ENCODE measurements at regions not wholly inside any gene's neighbourhood (a gene's known extent, or its start where the extent isn't known, plus 50 kb on each side); places are given as distances from the start of the nearest gene placed in this dataset.
"Not testable (repeated sequence)": the region's sequence is repeated elsewhere in the genome, so short reads cannot be mapped to it uniquely, and the experiment has no call there.

DNA sequence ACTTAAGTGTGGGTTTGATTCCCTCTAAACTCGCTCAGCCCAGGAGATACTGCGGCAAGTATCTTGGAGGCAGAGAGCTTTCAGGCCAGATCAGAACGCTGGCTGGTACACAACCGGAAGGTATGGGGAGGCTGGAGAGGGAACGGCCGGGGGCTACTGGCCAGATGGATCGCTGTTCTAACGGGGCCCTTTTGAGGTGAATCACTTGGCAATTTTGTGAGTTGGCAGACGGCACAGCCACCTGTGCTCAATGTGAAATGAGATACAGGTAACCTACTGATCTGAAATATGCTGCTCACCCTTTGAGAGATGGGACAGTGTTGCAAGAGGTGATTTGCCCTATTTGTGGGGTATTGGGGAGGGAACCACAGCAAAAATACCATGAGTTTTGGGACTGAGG lies 622.9 kb upstream of the RBFOX1 start:
- no peaks in the 10 kb centered on the region for H3K36me3 Mint-ChIP-seq
- no peaks in the 10 kb centered on the region for H3K27me3 Mint-ChIP-seq
- H3K9me3 Mint-ChIP-seq, result peaks cover 13% of the 10 kb centered on the region
- no peak overlapping the region for H3K4me3 Mint-ChIP-seq
- ATAC-seq, result no peak
- no peak overlapping the region for H3K27ac Mint-ChIP-seq
- no peak for DNase-seq (ENCODE audit: low spot score)
- H3K4me1 Mint-ChIP-seq (ENCODE audit: low read depth in 2 of 2), result no peaks in the 10 kb centered on the region

DNA sequence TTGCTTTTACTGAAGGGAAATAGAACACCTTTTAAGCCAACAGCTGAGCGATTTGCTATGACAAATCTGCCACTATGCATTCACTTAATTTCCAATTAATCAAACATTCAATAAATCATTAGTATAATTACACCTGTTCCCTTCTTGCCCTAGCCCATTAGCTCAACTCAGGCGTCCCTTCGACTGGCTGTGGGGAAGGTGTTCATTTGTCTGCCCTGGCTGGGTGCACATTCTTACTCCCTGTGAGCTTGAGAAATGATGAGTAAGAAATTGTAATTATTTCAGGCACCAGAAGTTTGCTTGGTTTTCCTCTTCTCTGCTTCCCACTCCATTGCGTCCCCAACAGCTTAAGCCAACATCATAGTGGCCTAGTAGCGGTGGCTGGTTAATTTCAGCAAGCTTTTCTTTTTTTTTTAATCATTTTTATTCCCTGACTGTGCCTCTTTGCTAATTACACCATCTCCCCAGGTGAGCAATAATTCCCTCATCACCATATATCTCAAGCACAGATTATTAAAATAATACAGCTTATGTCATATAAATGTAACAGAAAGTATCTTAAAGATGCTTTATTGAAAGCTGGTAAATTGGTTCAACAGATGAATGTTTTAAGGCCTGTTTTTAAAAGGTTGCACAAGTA lies 623.9 kb upstream of the RBFOX1 start:
- Mint-ChIP-seq H3K9me3 (peaks cover 13% of the 10 kb centered on the region), H3K36me3 (no peaks in the 10 kb centered on the region), H3K27ac (no peak overlapping the region), H3K4me1 (ENCODE audit: low read depth in 2 of 2) (no peaks in the 10 kb centered on the region), H3K4me3 (no peak overlapping the region), H3K27me3 (no peaks in the 10 kb centered on the region)
- ATAC-seq (no peak), DNase-seq (ENCODE audit: low spot score) (no peak)

GRCh38 chr16:6704306-6704930 lies 628.2 kb upstream of the RBFOX1 start:
- H3K9me3 Mint-ChIP-seq, result no peaks in the 10 kb centered on the region
- H3K4me3 Mint-ChIP-seq, result no peak overlapping the region
- no peaks in the 10 kb centered on the region for H3K27me3 Mint-ChIP-seq
- ATAC-seq, result no peak
- H3K36me3 Mint-ChIP-seq, result no peaks in the 10 kb centered on the region
- no peak for DNase-seq (ENCODE audit: low spot score)
- no peak overlapping the region for H3K27ac Mint-ChIP-seq
- no peaks in the 10 kb centered on the region for H3K4me1 Mint-ChIP-seq (ENCODE audit: low read depth in 2 of 2)

DNA sequence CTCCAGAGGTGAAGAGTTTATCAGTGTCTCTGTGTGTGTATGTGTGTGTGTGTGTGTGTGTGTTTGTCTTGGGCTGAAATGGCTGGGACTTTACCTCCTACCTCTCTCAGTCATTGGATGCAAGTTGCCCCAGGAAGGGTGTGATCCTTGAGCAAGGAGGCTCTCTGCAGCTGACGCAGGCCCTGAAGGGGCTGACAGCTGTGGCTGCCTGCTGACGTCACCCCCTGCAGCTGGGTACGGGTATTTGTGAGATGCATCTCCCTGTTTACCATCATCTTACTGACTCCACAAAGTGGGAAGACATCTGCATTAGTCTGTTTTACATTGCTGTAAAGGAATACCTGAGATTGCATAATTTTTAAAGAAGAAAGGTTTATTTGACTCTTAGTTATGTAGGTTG lies 631.5 kb upstream of the RBFOX1 start:
- Mint-ChIP-seq H3K9me3 (peaks cover 4% of the 10 kb centered on the region), H3K27ac (no peak overlapping the region)

DNA sequence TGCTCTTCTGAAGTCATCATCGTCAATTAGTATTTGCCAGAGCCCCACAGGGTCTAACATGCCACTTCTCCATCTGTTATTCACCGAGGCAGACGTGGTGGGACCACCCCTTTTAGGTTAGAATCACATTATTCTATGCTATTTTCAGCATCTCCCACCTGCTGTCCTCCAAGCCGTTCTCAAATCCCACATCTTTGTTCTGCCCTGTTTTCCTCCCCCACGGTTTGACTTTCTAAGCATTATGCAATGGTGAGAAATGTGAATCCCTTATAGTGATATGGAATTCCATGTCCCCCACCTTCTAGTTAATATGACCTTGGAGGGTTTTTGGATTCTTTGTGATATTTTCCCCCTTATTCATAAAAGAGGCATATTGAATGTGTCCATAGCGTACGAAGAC lies 634.1 kb upstream of the RBFOX1 start:
- no peak for DNase-seq (ENCODE audit: low spot score)
- Mint-ChIP-seq H3K4me1 (ENCODE audit: low read depth in 2 of 2) (no peaks in the 10 kb centered on the region), H3K9me3 (peaks cover 4% of the 10 kb centered on the region), H3K36me3 (no peaks in the 10 kb centered on the region), H3K4me3 (no peak overlapping the region), H3K27ac (no peak overlapping the region), H3K27me3 (no peaks in the 10 kb centered on the region)
- no peak for ATAC-seq

More for the DNA sequence above, 631.5 kb upstream of the RBFOX1 start:
- no peak for ATAC-seq
- DNase-seq (ENCODE audit: low spot score), result no peak
- H3K27me3 Mint-ChIP-seq, result no peaks in the 10 kb centered on the region
- H3K4me1 Mint-ChIP-seq (ENCODE audit: low read depth in 2 of 2), result no peaks in the 10 kb centered on the region
- no peak overlapping the region for H3K4me3 Mint-ChIP-seq
- no peaks in the 10 kb centered on the region for H3K36me3 Mint-ChIP-seq

DNA sequence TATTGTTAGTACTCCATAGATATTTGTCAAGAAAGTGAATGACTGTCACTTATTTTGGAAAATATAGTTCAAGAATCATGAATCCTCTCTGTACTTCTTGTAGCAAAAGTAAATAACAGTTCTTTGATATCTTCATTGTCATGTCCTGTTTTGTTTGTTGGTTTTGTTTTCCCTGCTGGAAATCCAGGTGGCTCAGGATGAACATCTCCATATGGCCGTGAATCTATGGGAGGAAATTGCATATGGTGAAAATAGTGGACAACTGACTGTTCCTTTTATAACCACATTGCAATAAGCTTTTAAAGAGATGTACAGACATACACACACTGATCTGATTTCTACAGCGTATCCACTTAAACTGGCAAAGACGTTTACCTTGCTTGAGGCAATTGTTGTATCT lies 637.0 kb upstream of the RBFOX1 start:
- Mint-ChIP-seq H3K4me1 (ENCODE audit: low read depth in 2 of 2) (no peaks in the 10 kb centered on the region), H3K27ac (no peak overlapping the region), H3K36me3 (no peaks in the 10 kb centered on the region), H3K9me3 (peaks cover 4% of the 10 kb centered on the region), H3K27me3 (no peaks in the 10 kb centered on the region), H3K4me3 (no peak overlapping the region)
- ATAC-seq, result no peak
- DNase-seq (ENCODE audit: low spot score), result no peak

DNA sequence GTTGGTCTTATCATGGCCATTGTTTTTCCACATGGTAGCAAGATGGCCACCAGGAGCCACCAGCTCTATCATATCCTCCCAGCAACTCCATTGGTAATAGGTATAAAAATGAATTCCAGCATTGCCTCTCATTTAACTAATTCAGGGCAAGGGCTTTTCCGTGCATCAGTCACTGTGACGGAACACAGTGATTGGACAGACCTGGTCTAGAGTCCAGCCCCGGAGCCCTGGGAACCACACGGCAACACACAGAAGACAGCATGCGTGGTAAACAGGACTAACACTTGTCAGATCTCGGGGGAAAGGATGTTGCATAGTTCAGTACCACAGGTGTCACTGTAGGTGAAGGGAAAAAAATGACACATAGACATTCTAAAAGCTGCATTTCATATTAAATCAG lies 638.0 kb upstream of the RBFOX1 start:
- ATAC-seq, result no peak
- H3K27ac Mint-ChIP-seq, result no peak overlapping the region
- H3K4me1 Mint-ChIP-seq (ENCODE audit: low read depth in 2 of 2), result no peaks in the 10 kb centered on the region

GRCh38 chr16:6693418-6693817 lies 639.2 kb upstream of the RBFOX1 start:
- not testable (repeated sequence) for DNase-seq (ENCODE audit: low spot score); H3K4me3 Mint-ChIP-seq; H3K4me1 Mint-ChIP-seq (ENCODE audit: low read depth in 2 of 2); H3K9me3 Mint-ChIP-seq; ATAC-seq; H3K27me3 Mint-ChIP-seq; H3K27ac Mint-ChIP-seq; H3K36me3 Mint-ChIP-seq

More for the DNA sequence above, 638.0 kb upstream of the RBFOX1 start:
- DNase-seq (ENCODE audit: low spot score), result no peak
- H3K4me3 Mint-ChIP-seq, result no peak overlapping the region
- no peaks in the 10 kb centered on the region for H3K36me3 Mint-ChIP-seq
- peaks cover 4% of the 10 kb centered on the region for H3K9me3 Mint-ChIP-seq
- no peaks in the 10 kb centered on the region for H3K27me3 Mint-ChIP-seq

- DNase-seq (ENCODE audit: low spot score), result no peak
- no peaks in the 10 kb centered on the region for H3K36me3 Mint-ChIP-seq
- no peak overlapping the region for H3K4me3 Mint-ChIP-seq
- H3K4me1 Mint-ChIP-seq (ENCODE audit: low read depth in 2 of 2), result no peaks in the 10 kb centered on the region
- no peak for ATAC-seq
- H3K9me3 Mint-ChIP-seq, result no peaks in the 10 kb centered on the region
- no peaks in the 10 kb centered on the region for H3K27me3 Mint-ChIP-seq
- H3K27ac Mint-ChIP-seq, result no peak overlapping the region
These were observed 639.8 kb upstream of the RBFOX1 start for GRCh38 chr16:6692874-6693273.

DNA sequence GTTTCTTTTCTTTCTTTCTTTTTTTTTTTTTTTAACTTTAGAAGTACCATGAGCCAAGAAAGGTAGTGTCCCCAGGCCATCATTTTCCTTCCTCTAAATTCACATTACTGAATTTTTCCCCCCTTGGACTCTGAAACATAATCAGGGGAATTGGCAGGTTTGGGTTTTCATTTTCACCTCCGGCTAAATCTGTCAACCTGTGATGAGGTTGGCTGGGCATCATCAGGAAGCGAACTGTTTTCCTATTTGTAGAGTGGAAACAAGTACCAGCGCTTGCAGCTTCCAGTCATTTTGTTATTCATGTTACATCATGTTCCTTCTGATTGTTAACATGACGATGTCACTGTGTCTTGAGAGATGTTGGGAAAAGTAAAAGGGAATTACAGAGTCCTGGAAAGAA lies 641.9 kb upstream of the RBFOX1 start:
- H3K27me3 Mint-ChIP-seq, result no peaks in the 10 kb centered on the region
- H3K4me3 Mint-ChIP-seq, result no peak overlapping the region
- H3K4me1 Mint-ChIP-seq (ENCODE audit: low read depth in 2 of 2), result no peaks in the 10 kb centered on the region
- DNase-seq (ENCODE audit: low spot score) (no peak), ATAC-seq (no peak)
- no peaks in the 10 kb centered on the region for H3K36me3 Mint-ChIP-seq
- no peak overlapping the region for H3K27ac Mint-ChIP-seq
- no peaks in the 10 kb centered on the region for H3K9me3 Mint-ChIP-seq

DNA sequence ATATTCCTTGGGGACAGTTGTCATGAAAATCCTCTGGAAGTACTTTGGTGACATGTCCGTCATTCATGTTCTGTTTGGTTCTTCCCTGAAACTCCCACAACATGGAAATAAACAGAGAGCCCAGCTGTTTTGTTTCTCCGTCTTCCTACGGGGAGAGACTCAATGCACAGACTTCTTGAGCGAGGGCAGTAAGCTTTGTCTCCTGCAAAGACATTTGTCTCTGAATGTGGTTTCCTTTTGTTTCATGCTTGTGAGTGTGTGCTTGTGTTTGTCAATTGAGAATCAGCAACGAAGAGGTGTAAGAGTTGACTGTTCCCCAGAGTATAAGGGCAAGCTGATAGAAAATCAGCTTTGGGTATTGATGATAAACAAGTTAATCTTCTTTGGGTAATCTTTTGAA lies 643.0 kb upstream of the RBFOX1 start:
- no peaks in the 10 kb centered on the region for H3K9me3 Mint-ChIP-seq
- no peak for ATAC-seq
- H3K4me3 Mint-ChIP-seq, result no peak overlapping the region
- H3K27me3 Mint-ChIP-seq, result no peaks in the 10 kb centered on the region
- H3K4me1 Mint-ChIP-seq (ENCODE audit: low read depth in 2 of 2), result no peaks in the 10 kb centered on the region
- no peak for DNase-seq (ENCODE audit: low spot score)
- no peaks in the 10 kb centered on the region for H3K36me3 Mint-ChIP-seq
- H3K27ac Mint-ChIP-seq, result no peak overlapping the region

DNA sequence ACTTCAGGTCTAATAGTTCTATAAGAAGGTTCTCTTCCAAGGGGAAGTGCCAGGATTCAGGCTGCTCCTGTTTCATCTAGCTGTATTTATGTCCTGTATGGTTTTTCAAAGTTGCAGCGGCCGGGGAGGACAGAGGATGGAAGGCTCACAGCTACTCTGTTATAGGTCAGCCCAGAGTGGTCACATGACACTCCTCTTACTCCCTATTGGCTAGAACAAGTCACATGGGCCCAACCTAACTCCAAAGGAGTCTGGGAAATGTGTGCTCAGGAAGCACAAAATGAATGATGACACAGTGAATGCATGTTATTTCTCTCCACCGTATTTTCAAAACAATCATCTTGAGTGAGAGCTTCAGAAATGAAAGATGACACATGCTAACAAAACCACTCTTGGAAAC lies 645.1 kb upstream of the RBFOX1 start:
- Mint-ChIP-seq H3K27me3 (no peaks in the 10 kb centered on the region), H3K4me3 (no peak overlapping the region), H3K27ac (no peak overlapping the region), H3K4me1 (ENCODE audit: low read depth in 2 of 2) (no peaks in the 10 kb centered on the region), H3K9me3 (no peaks in the 10 kb centered on the region), H3K36me3 (no peaks in the 10 kb centered on the region)
- no peak for ATAC-seq
- DNase-seq (ENCODE audit: low spot score), result no peak

DNA sequence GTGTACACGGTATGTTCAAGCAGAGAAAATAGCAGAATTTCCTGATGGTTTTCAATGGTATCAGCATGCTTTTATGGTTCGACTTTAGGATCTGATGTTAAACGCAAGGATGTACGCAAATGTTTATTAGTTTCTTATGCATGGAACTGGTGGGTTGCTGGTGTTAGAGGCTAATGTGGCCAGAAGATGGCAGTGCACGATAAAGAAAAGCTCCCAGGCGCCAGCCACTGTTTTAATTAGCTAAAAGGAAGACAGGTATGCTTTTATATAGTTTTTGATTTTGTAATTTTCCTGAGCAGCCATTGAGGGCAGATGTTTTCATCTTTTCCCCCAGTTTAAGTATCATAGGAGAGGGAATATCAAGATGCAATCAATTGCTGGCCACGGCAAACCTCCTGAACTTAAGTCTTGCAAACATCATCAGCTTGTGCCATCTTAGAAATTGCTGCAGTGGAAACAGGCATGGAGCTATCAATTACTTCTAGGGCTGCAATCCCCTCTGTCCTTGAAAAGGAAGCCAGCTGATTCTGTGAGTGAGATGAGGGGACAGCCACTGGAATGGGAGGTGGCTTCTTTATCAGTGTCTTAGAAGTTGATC lies 648.5 kb upstream of the RBFOX1 start:
- Mint-ChIP-seq H3K27me3 (no peaks in the 10 kb centered on the region), H3K4me1 (ENCODE audit: low read depth in 2 of 2) (no peaks in the 10 kb centered on the region), H3K36me3 (no peaks in the 10 kb centered on the region), H3K27ac (no peak overlapping the region), H3K9me3 (no peaks in the 10 kb centered on the region), H3K4me3 (no peak overlapping the region)
- ATAC-seq (no peak), DNase-seq (ENCODE audit: low spot score) (no peak)

- Mint-ChIP-seq H3K27ac (no peak overlapping the region), H3K27me3 (no peaks in the 10 kb centered on the region), H3K9me3 (no peaks in the 10 kb centered on the region), H3K36me3 (no peaks in the 10 kb centered on the region), H3K4me1 (ENCODE audit: low read depth in 2 of 2) (no peaks in the 10 kb centered on the region), H3K4me3 (no peak overlapping the region)
- ATAC-seq, result no peak
- no peak for DNase-seq (ENCODE audit: low spot score)
These were observed 650.4 kb upstream of the RBFOX1 start for GRCh38 chr16:6682142-6682811.
